GM18508 (cell line): ENCODE measurements at regions not wholly inside any gene's neighbourhood (a gene's known extent, or its start where the extent isn't known, plus 50 kb on each side); places are given as distances from the start of the nearest gene placed in this dataset.

Experiments
- ATAC-seq: cut with Tn5 transposase; IDR thresholded peaks from one replicate; pipeline ENCODE4 v1.9.1; 2021; ENCODE audit warnings: moderate number of reproducible peaks; ENCODE audit not compliant: insufficient read depth, unreplicated experiment

DNA sequence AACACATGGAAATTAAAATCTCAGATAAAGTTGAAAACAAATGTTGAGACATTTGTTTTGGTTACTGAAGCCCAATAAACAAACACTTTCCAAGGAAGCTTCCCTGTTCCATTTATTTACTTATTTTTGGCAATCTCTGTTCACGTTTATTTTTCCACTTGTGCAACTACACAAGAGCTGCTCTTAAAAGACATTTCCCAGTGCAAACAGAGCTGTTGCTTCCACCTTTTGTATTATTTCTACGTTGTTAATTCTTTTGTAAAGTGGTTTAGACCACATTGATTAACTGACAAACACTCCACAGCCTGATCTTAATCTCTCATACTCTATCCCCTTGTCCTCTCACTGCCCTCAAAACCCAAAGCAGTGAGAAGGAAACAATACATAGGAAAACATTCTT lies 757.6 kb downstream of the LIG4 start:
- ATAC-seq = no peak

GRCh38 chr13:107456431-107456830 lies 758.9 kb downstream of the LIG4 start:
- no peak for ATAC-seq

DNA sequence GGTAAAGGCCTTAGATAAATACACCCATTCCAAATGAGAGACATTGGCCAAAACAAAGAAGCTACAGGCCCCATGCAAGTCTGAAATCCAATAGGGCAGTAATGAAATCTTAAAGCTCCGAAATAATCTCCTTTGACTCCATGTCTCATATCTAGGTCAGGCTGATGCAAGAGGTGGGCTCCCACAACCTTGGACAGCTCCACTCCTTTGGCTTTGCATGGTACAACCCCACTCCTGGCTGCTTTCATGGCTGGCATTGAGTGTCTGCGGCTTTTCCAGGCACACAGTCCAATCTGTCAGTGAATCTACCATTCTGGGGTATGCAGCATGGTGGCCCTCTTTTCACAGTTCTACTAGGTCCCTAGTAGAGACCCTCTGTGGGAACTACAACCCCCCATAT lies 762.5 kb downstream of the LIG4 start:
- ATAC-seq = no peak

GRCh38 chr13:107450931-107451330 lies 764.4 kb downstream of the LIG4 start:
- ATAC-seq = no peak

- no peak for ATAC-seq
Observed at GRCh38 chr13:107450431-107450830, 764.9 kb downstream of the LIG4 start.

DNA sequence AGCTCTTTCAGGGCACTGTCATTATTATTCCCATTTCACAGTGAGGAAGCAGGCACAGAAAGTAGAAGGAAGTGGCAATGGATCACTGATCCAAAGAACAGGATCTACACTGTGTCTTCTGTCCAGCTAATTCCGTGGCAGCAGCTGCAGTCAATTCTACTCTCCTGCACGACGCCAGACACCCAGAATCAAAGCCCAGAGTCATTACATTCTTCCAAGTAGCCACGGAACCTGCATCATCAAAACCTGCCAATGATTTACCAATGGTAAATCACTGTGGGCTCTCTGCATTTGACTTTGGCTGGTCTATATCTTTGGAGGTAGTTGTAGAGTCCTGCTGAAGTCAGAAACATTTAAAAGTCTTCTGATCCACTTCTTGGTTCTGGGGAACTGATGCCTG lies 767.7 kb downstream of the LIG4 start:
- no peak for ATAC-seq

- ATAC-seq = no peak
Observed at GRCh38 chr13:107441279-107441678, 774.1 kb downstream of the LIG4 start.

DNA sequence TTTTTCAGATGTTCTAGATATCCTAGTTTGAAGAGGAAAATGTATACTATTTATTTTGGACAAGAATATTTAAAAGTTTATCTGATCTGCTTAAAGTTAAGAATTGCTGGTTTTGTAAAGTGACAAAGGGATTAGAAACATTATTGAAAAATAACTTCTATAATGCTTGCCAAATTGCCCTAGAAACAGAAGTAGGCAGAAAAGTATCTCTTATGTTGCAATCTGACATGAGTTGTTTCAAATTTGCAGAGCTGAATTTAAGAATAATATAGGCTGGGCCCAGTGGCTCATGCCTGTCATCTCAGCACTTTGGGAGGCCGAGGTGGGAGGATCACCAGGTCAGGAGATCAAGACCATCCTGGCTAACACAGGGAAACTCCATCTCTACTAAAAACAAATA lies 777.1 kb downstream of the LIG4 start:
- no peak for ATAC-seq

- ATAC-seq = no peak
Observed at GRCh38 chr13:107434347-107434746, 781.0 kb downstream of the LIG4 start.

- ATAC-seq = no peak
Observed at GRCh38 chr13:107427536-107427935, 787.8 kb downstream of the LIG4 start.

- ATAC-seq = no peak
Observed at GRCh38 chr13:107422421-107422820, 792.9 kb downstream of the LIG4 start.

- no peak for ATAC-seq
Observed at GRCh38 chr13:107421951-107422350, 793.4 kb downstream of the LIG4 start.

DNA sequence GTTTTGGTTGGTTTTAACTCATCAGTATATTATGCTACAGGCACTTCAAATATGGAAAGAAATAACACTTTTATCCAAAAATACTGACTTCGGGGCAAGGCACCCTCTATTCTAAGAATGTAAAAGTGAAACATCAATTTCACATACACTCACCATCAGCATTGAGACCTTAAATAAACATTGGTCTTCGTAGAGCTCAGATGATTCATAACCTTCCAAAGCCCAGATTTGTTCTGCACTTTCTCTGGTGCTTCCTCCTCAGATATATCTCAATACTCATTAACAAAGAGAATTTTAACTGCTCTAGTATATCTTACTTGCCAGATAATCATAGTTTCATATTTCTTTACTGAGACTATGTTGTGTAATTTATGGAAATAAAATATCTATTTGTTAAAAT lies 794.3 kb downstream of the LIG4 start:
- no peak for ATAC-seq

DNA sequence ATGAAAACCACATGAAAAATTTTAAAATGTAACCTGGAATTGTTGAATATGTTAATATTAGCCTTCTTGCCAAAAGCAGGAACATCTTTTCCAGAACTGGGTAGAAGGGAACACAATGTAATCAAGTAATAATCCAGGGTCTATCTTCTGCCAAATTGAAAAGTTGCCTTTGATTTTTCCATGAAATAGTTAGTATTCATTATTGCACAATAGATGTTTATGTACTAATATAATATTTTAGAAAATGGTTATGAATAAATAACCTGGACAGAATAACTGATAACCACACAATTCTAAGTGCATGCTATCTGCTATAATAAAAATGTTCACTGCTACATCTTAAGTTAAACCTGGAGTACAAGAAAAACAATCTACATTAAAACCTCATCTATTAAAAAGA lies 802.3 kb downstream of the LIG4 start:
- no peak for ATAC-seq

GRCh38 chr13:107407074-107407473 lies 808.3 kb downstream of the LIG4 start:
- no peak for ATAC-seq

DNA sequence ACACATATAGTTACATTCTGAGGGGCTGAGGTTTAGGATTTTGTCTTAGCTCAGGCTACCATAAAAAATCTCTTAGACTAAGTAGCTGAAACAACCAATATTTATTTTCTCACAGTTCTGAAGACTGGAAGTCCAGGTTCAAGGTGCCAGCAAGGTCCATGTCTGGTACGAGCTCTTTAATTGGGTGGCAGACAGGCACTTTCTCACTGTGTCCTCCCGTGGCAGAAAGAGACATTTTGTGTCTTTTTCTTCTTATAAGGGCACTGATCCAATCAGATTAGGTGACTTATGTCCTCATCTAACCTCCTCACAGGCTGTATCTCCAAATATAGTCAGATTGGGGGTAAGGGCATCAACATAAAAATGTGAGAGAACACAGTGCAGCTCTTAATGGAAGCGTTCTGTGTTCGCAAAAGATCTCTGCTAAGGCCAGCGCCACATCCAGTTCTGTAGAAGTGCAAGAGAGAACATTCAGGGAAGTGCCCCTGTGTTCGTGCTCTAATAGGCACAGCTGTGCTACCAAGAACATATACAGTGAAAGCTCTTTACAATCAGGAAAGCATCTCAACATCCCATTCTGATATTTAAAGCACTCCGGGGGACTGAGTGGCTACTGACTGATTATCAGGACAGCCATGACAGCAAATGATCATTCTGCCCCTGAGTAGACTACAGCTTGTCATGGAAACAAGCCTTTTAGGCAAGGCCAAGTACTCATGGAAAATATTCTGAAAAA lies 819.2 kb downstream of the LIG4 start:
- ATAC-seq = no peak

DNA sequence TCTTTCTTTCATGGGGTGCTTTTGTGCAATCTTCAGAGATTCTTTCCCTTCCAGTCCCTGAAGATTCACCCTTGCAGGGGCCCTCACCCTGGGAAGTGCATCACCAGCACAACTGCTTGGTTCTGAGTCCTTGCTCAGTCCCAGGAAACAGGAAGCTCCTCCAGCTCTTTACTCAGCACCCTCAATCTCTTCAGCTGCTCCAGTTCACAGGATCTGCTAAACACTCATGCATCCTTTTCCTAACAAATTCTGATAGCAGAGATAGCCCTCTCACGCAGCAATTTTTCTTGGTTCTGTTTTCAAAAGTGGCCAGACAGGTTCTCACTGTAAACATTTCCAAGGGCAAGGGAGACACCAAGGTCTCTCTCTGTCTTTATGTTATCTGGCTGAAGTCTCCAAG lies 823.1 kb downstream of the LIG4 start:
- ATAC-seq = no peak

- no peak for ATAC-seq
Observed at GRCh38 chr13:107387525-107387924, 819.6 kb upstream of the ARGLU1 start.

DNA sequence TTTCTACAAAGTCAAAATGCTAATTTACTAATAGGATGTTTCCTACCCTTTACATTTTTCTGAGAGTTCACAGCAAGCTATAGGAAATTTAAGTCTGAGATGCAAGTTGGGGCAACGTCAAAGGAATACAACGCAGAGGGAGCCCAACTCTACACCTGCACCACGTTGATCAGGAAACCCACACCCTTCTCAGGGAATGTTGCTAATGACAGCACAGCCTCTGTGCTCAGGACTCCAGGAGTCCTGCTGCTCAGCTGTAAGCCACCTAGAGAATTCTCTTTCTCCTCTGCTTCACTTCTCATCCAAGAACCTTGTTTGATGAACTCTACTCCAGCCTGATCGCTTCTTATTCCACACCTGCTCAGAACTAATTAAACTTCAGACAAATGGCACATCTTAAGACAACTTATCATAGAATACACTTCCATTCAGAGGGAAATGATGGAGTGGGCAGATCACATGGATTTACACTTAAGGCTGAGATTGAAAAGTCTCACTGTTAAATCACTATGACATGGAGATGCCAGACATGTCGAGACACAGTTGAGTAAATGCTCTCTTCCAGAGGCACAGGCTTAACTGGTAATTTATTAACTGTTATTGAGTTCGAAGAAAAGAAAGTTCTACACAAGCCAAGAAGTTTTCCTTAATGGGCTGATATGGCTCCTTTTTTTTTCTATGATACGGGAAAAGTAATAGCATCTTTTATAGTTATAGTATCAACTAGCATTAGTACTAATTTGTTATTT lies 811.6 kb upstream of the ARGLU1 start:
- ATAC-seq = no peak

DNA sequence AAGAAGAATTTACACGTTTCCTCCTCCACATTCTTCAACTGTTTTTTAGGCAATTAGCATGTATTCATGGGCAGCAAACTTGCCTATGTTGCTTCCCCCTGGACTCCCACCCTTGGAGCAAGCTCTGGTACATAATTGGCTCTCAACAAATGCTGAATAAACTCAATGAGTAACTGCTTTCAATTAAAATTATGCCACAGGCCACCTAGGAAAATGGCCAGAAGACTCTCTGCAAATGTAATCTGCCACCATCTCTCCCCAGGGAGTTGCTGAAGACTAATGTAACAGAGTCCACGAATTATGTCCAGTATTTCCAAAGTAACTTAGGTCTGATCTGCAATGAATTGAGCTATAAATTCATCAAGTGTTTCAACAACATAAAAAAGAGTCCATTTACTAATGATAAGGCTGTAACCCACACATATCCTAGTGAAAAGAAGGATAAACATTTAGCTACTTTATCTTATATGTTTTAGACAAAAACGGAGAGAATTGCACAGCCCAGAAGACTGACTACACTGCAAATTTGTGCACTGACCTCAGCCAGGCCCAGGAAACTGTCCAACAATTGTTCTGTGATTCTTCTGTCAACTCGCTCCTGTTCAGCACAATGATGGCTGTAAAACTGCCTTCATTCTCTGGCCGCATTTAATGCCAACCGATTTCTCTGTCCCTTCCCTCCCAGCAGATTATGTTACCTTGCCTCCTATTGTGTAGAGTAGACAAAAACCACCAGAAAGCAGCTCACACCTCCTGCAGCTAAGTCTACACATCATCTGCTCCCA lies 808.6 kb upstream of the ARGLU1 start:
- no peak for ATAC-seq

DNA sequence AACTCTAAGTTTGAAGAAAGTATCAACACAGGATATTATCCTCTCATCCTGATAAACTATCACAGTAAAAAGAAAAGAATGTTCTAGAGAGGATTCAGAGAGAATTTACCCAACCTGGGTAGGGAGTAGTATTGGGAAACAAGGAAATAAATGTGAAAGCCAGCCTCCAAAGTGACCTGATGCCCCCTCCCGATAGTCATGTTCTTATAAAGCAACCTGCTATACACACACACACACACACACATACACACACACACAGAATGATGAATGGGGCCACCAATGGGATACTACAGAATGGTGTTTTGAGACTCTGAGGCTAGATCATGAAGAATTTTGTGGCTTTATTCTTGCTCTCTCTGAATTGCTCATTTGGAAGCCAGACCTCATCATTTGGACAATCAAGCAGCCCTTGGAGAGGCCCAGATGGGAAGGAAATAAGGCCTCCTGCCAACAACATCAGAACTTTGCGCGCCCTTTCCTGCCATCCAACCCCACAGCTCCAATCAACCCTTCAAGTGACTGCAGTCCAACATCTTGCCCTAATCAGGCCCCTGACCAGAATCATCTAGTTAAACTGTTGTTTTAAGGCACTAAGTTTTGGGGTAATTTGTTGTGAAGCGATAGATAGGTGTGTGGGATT lies 807.9 kb upstream of the ARGLU1 start:
- ATAC-seq = no peak
